Mucosa of descending colon (tissue), 3 donors: ENCODE measurements at regions not wholly inside any gene's neighbourhood (a gene's known extent, or its start where the extent isn't known, plus 50 kb on each side); places are given as distances from the start of the nearest gene placed in this dataset.

ENCODE experiments used
- ATAC-seq: fragments of 200-7000 bp; cut with Tn5 transposase; one replicate; pipeline ENCODE4 v1.9.1; 2020; ENCODE audit warnings: mild to moderate bottlenecking, moderate library complexity
- DNase-seq, 3 donors: peaks; one replicate each; pipeline ENCODE4 v3.0.0-alpha.2; 2020
- H3K36me3 ChIP-seq: fragments of 200-600 bp; one replicate; pipeline ENCODE4 v1.8.0; 2021; ENCODE audit warnings: low read depth, mild to moderate bottlenecking
- H3K4me1 ChIP-seq: fragments of 200-600 bp; one replicate; pipeline ENCODE4 v1.8.0; 2021; ENCODE audit warnings: low read depth, mild to moderate bottlenecking
- H3K4me3 ChIP-seq: fragments of 200-600 bp; one replicate; pipeline ENCODE4 v1.8.0; 2021; ENCODE audit warnings: mild to moderate bottlenecking
- H3K9me3 ChIP-seq: fragments of 200-600 bp; one replicate; pipeline ENCODE4 v1.8.0; 2021; ENCODE audit warnings: mild to moderate bottlenecking
- CTCF ChIP-seq: fragments of 200-600 bp; IDR thresholded peaks from one replicate; pipeline ENCODE4 v1.8.0; 2022; ENCODE audit warnings: antibody characterized with exemption, mild to moderate bottlenecking
- intact Hi-C, 2 donors: fragments of 100-400 bp; cut with DNase I in 1 of 2; cut with micrococcal nuclease in 1 of 2; formaldehyde crosslinking; loops; one replicate each; pipeline versions ENCODE4 v1.11.0 to v1.11.1; 2022; cut with DNase I, micrococcal nuclease
- donor health status: DM: no; HTN: no; CAD: no; lungs with moderate emphysema.
- donor health status: DM: no; HTN: no; CAD: no.
- donor health status: DM: no; HTN: yes; CAD: no.

- Histone ChIP-seq H3K4me3 (no peak overlapping the region), H3K9me3 (peaks cover 5% of the 10 kb centered on the region), H3K4me1 (no peaks in the 10 kb centered on the region), H3K36me3 (no peaks in the 10 kb centered on the region)
- intact Hi-C loops = no loop called here
- no peak for DNase-seq
- no peak for ATAC-seq
- TF ChIP-seq CTCF = no peak
Measured at GRCh38 chr12:97292588-97292987, 170.0 kb upstream of the RMST start.

- no peak for TF ChIP-seq CTCF
- DNase-seq = no peak
- H3K4me3 ChIP-seq = no peak overlapping the region
- no peak for ATAC-seq
- H3K4me1 ChIP-seq = no peaks in the 10 kb centered on the region
- intact Hi-C loops = no loop called here
- H3K36me3 ChIP-seq = no peaks in the 10 kb centered on the region
- peaks cover 5% of the 10 kb centered on the region for H3K9me3 ChIP-seq
Measured at GRCh38 chr12:97293541-97293940, 169.1 kb upstream of the RMST start.

GRCh38 chr12:97299847-97300246 is 162.8 kb upstream of the RMST start:
- ATAC-seq (no peak), DNase-seq (no peak)
- H3K9me3 ChIP-seq = peaks cover 5% of the 10 kb centered on the region
- no peak for TF ChIP-seq CTCF
- H3K36me3 ChIP-seq = no peaks in the 10 kb centered on the region
- H3K4me1 ChIP-seq = no peaks in the 10 kb centered on the region
- H3K4me3 ChIP-seq = no peak overlapping the region
- intact Hi-C loops = loop anchor here in 1 of 2 donors (10.0 kb wide), 1 partner anchor 725 kb away; no protein-coding TSS in a partner anchor

- intact Hi-C loops = loop anchor here in 1 of 2 donors (10.0 kb wide), 1 partner anchor 726 kb away; no protein-coding TSS in a partner anchor
- no peak for TF ChIP-seq CTCF
- Histone ChIP-seq H3K4me1 (no peaks in the 10 kb centered on the region), H3K9me3 (peaks cover 4% of the 10 kb centered on the region), H3K36me3 (no peaks in the 10 kb centered on the region), H3K4me3 (no peak overlapping the region)
- DNase-seq = no peak
- ATAC-seq = no peak
Measured at GRCh38 chr12:97300431-97300830, 162.2 kb upstream of the RMST start.

- H3K9me3 ChIP-seq = no peaks in the 10 kb centered on the region
- H3K4me1 ChIP-seq = no peaks in the 10 kb centered on the region
- ATAC-seq = no peak
- intact Hi-C loops = loop anchor here in 1 of 2 donors (10.0 kb wide), 1 partner anchor 726 kb away; no protein-coding TSS in a partner anchor
- no peak for TF ChIP-seq CTCF
- no peak for DNase-seq
- H3K4me3 ChIP-seq = no peak overlapping the region
- H3K36me3 ChIP-seq = no peaks in the 10 kb centered on the region
Measured at GRCh38 chr12:97300891-97301290, 161.7 kb upstream of the RMST start.

- Histone ChIP-seq H3K36me3 (no peaks in the 10 kb centered on the region), H3K9me3 (no peaks in the 10 kb centered on the region), H3K4me1 (no peaks in the 10 kb centered on the region), H3K4me3 (no peak overlapping the region)
- DNase-seq (no peak), ATAC-seq (no peak)
- intact Hi-C loops = loop anchor here in 1 of 2 donors (10.0 kb wide), 1 partner anchor 727 kb away; no protein-coding TSS in a partner anchor
- TF ChIP-seq CTCF = no peak
Measured at GRCh38 chr12:97301576-97301975, 161.0 kb upstream of the RMST start.
